ENCODE measurements at regions not wholly inside any gene's neighbourhood (a gene's known extent, or its start where the extent isn't known, plus 50 kb on each side); places are given as distances from the start of the nearest gene placed in this dataset.

DNA sequence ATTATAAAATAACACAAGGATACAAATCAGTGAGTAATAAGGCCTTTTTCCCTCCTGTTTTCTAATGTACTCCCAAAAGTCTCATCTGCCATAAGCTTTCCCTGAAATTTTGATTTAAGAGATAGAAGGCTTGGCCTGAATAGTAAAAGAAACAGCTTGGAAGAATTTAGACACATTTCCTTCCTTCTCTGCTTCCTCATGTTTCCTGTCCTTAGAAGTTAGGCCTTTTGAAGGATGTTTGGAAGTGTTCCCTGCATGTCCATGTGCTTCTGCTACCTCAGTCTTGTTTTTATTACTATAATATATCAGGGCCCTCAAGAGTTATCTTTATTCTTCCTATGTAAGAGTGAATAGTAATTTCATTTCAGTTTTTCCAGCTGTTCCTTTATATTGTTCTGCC, 242.7 kb downstream of the DEPDC1B start:
- no peaks in the 10 kb centered on the region for H3K36me3 ChIP-seq (ENCODE audit: control insufficient read depth in 2 of 2, extremely low read depth in 1 of 2, insufficient read depth in 2 of 2, low read length in 2 of 2)
- no peak overlapping the region for H3K9ac ChIP-seq (replicated peaks; ENCODE audit: extremely low read depth, insufficient read depth, low read length)
- ChIA-PET CTCF (no interaction called here), POLR2A (no interaction called here)
- no peak overlapping the region for H3K4me3 ChIP-seq (replicated peaks in 1 of 3; ENCODE audit: insufficient read depth in 1 of 3, low read depth in 1 of 3, low read length in 3 of 3)
- BruUV-seq (replicated peaks), result no TSS peak
- no peak overlapping the region for H3K4me2 ChIP-seq (ENCODE audit: insufficient read depth, low read length)
- H2AFZ ChIP-seq (ENCODE audit: low read depth, low read length), result no peak overlapping the region
- no peaks in the 10 kb centered on the region for H3K79me2 ChIP-seq (ENCODE audit: control insufficient read depth, insufficient read depth, low read length)
- no peaks in the 10 kb centered on the region for H3K9me1 ChIP-seq (replicated peaks; ENCODE audit: control insufficient read depth, extremely low read depth, insufficient read depth, low read length)
- intact Hi-C loops (cut with micrococcal nuclease), result no loop called here
- H3K9me3 ChIP-seq (replicated peaks; ENCODE audit: control insufficient read depth, insufficient read depth, low read length), result no peaks in the 10 kb centered on the region
- no peaks in the 10 kb centered on the region for H4K20me1 ChIP-seq (replicated peaks; ENCODE audit: control insufficient read depth, extremely low read depth, insufficient read depth, low read length)
- TF ChIP-seq POLR2A (IDR thresholded peaks at IDR 0.05; ENCODE audit: low read depth, low read length), result no peak
- no peak for TF ChIP-seq FOS (IDR thresholded peaks at IDR 0.05; ENCODE audit: borderline replicate concordance, insufficient read depth, low read length)
- TF ChIP-seq EZH2 (IDR thresholded peaks at IDR 0.05; ENCODE audit: borderline replicate concordance, low read depth, low read length, severe bottlenecking), result no peak
- TF ChIP-seq GATA2 (IDR thresholded peaks at IDR 0.05; ENCODE audit: insufficient read depth, insufficient read length, low read depth, low read length), result no peak
- no peak for TF ChIP-seq POLR2AphosphoS5 (IDR thresholded peaks at IDR 0.05; ENCODE audit: insufficient read depth, low read depth, low read length)
- no peak for TF ChIP-seq CTCF (IDR thresholded peaks at IDR 0.05; ENCODE audit: extremely low read depth in 1 of 2, insufficient read depth in 1 of 2, low read depth in 1 of 2, low read length in 2 of 2)
- no peak for TF ChIP-seq MYC (IDR thresholded peaks at IDR 0.05; ENCODE audit: low read depth, low read length)
- no peak for TF ChIP-seq JUN (IDR thresholded peaks at IDR 0.05; ENCODE audit: borderline replicate concordance, insufficient read depth, insufficient read length, low read depth)
- TF ChIP-seq, protein P1, sequence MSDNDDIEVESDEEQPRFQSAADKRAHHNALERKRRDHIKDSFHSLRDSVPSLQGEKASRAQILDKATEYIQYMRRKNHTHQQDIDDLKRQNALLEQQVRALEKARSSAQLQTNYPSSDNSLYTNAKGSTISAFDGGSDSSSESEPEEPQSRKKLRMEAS (IDR thresholded peaks at IDR 0.05; ENCODE audit: insufficient read depth, insufficient read length), result no peak
- DNase-seq (ENCODE audit: low read depth, low spot score) (peak; percentile 20), FAIRE-seq (peak; percentile 4)
- H3K4me1 ChIP-seq (ENCODE audit: control insufficient read depth, extremely low read depth, insufficient read depth, low read length), result no peaks in the 10 kb centered on the region
- no peak overlapping the region for H3K27ac ChIP-seq (ENCODE audit: insufficient read depth, low read depth, low read length)
- dilution Hi-C loops (cut with MboI; ENCODE audit: extremely low pct_ligation_motif_present, low sequenced_read_pairs), result no loop called here
- H3K27me3 ChIP-seq (ENCODE audit: control insufficient read depth in 2 of 2, insufficient read depth in 2 of 2, low read length in 2 of 2), result peaks cover 0 to 1% of the 10 kb centered on the region in 2 experiments

All from endothelial cell of umbilical vein (primary cell).